Neural progenitor cell (in vitro differentiated cells): ENCODE measurements at regions not wholly inside any gene's neighbourhood (a gene's known extent, or its start where the extent isn't known, plus 50 kb on each side); places are given as distances from the start of the nearest gene placed in this dataset.

Source experiments
- DNase-seq: peaks from one replicate; pipeline ENCODE4 v3.0.0-alpha.2; 2016; ENCODE audit warnings: low spot score
- H2AFZ ChIP-seq: fragments of 200-600 bp; sonication (generic); replicated peaks from 2 replicates; pipeline ENCODE4 v1.6.1; 2016; ENCODE audit warnings: antibody characterized with exemption
- H3F3A ChIP-seq: fragments of 200-600 bp; sonication (generic); 2 replicates; pipeline ENCODE4 v1.6.1; 2016; ENCODE audit warnings: antibody characterized with exemption, low read depth
- H3K27ac ChIP-seq: fragments of 200-600 bp; sonication (generic); 2 replicates; pipeline ENCODE4 v1.5.1; 2016; ENCODE audit warnings: mild to moderate bottlenecking
- H3K27me3 ChIP-seq: fragments of 200-600 bp; sonication (generic); 2 replicates; pipeline ENCODE4 v1.6.1; 2016; ENCODE audit warnings: mild to moderate bottlenecking, moderate library complexity
- H3K36me3 ChIP-seq: fragments of 200-600 bp; sonication (generic); 2 replicates; pipeline ENCODE4 v1.5.1; 2016
- H3K4me1 ChIP-seq: fragments of 200-600 bp; sonication (generic); 2 replicates; pipeline ENCODE4 v1.6.1; 2016; ENCODE audit warnings: mixed run types
- H3K4me2 ChIP-seq: fragments of 200-600 bp; sonication (generic); 2 replicates; pipeline ENCODE4 v1.6.1; 2016
- H3K4me3 ChIP-seq: fragments of 200-600 bp; sonication (generic); 2 replicates; pipeline ENCODE4 v1.5.1; 2016
- H3K79me2 ChIP-seq: fragments of 200-600 bp; sonication (generic); 2 replicates; pipeline ENCODE4 v1.6.1; 2016; ENCODE audit warnings: low read depth
- H3K9ac ChIP-seq: fragments of 200-600 bp; sonication (generic); 2 replicates; pipeline ENCODE4 v1.6.1; 2016
- H3K9me3 ChIP-seq: fragments of 200-600 bp; sonication (generic); 2 replicates; pipeline ENCODE4 v1.5.1; 2016; ENCODE audit warnings: low read depth
- H4K20me1 ChIP-seq: fragments of 200-600 bp; sonication (generic); 2 replicates; pipeline ENCODE4 v1.6.1; 2016; ENCODE audit warnings: low read depth
- H3K27ac Mint-ChIP-seq: 3 replicates; pipeline ENCODE4 v1.8.0; 2021; ENCODE audit warnings: mixed read lengths
- H3K27me3 Mint-ChIP-seq: 2 replicates; pipeline ENCODE4 v1.8.0; 2022; ENCODE audit warnings: low read depth, mild to moderate bottlenecking, inconsistent platforms, moderate library complexity, mixed read lengths; ENCODE audit not compliant: insufficient read depth
- H3K36me3 Mint-ChIP-seq: 3 replicates; pipeline ENCODE4 v1.8.0; 2021; ENCODE audit warnings: mixed read lengths
- H3K4me1 Mint-ChIP-seq: 3 replicates; pipeline ENCODE4 v1.8.0; 2021; ENCODE audit warnings: mixed read lengths
- H3K4me3 Mint-ChIP-seq: 3 replicates; pipeline ENCODE4 v1.8.0; 2021; ENCODE audit warnings: mild to moderate bottlenecking, moderate library complexity, mixed read lengths
- H3K9me3 Mint-ChIP-seq: 3 replicates; pipeline ENCODE4 v1.8.0; 2020; ENCODE audit warnings: mixed read lengths
- EZH2 ChIP-seq: fragments of 200-600 bp; sonication (generic); IDR thresholded peaks from 2 replicates; pipeline ENCODE4 v1.6.1; 2017; ENCODE audit warnings: antibody characterized with exemption, mild to moderate bottlenecking, moderate library complexity
- EZH2phosphoT487 ChIP-seq: fragments of 200-600 bp; sonication (generic); IDR thresholded peaks from 2 replicates; pipeline ENCODE4 v1.6.1; 2017; ENCODE audit warnings: antibody characterized with exemption
- TF ChIP-seq, protein P1 (sequence below): fragments of 200-600 bp; sonication (generic); IDR thresholded peaks from 2 replicates; pipeline ENCODE4 v1.5.1; 2017; ENCODE audit warnings: antibody characterized with exemption, mild to moderate bottlenecking

DNA sequence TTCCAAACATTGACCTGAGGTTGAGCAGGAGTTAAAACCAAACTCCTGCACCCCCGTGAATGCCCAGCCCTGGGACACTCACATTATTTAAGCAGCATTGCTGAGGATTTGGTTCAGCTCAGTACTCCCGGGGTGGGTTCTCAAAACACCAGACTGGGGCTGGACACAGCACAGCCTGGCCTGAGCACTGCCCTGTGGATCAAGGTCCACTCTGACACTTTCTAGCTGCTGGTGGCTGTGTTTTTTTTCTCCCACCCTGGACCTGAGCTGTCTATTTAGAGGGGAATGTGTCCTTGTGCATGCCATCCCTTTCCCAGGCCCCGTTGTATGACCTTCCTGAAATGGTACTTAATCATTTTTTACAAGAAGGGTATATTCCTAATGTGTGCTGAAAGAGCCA, 94.7 kb upstream of the GJB6 start:
- Mint-ChIP-seq H3K9me3 (peaks cover 13% of the 10 kb centered on the region), H3K27me3 (peaks cover 5% of the 10 kb centered on the region), H3K4me1 (no peaks in the 10 kb centered on the region), H3K4me3 (no peak overlapping the region), H3K27ac (no peak overlapping the region), H3K36me3 (no peaks in the 10 kb centered on the region)
- Histone ChIP-seq H4K20me1 (no peaks in the 10 kb centered on the region), H3K9ac (no peak overlapping the region), H3K4me2 (no peak overlapping the region), H3K79me2 (no peaks in the 10 kb centered on the region), H3K27ac (no peak overlapping the region), H3K9me3 (no peaks in the 10 kb centered on the region), H2AFZ (no peak overlapping the region), H3K4me1 (no peaks in the 10 kb centered on the region), H3K27me3 (no peaks in the 10 kb centered on the region), H3K36me3 (no peaks in the 10 kb centered on the region), H3F3A (no peaks in the 10 kb centered on the region), H3K4me3 (no peak overlapping the region)
- TF ChIP-seq EZH2phosphoT487 (no peak), EZH2 (no peak)
- TF ChIP-seq, protein P1, sequence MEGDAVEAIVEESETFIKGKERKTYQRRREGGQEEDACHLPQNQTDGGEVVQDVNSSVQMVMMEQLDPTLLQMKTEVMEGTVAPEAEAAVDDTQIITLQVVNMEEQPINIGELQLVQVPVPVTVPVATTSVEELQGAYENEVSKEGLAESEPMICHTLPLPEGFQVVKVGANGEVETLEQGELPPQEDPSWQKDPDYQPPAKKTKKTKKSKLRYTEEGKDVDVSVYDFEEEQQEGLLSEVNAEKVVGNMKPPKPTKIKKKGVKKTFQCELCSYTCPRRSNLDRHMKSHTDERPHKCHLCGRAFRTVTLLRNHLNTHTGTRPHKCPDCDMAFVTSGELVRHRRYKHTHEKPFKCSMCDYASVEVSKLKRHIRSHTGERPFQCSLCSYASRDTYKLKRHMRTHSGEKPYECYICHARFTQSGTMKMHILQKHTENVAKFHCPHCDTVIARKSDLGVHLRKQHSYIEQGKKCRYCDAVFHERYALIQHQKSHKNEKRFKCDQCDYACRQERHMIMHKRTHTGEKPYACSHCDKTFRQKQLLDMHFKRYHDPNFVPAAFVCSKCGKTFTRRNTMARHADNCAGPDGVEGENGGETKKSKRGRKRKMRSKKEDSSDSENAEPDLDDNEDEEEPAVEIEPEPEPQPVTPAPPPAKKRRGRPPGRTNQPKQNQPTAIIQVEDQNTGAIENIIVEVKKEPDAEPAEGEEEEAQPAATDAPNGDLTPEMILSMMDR: no peak
- DNase-seq: no peak

DNA sequence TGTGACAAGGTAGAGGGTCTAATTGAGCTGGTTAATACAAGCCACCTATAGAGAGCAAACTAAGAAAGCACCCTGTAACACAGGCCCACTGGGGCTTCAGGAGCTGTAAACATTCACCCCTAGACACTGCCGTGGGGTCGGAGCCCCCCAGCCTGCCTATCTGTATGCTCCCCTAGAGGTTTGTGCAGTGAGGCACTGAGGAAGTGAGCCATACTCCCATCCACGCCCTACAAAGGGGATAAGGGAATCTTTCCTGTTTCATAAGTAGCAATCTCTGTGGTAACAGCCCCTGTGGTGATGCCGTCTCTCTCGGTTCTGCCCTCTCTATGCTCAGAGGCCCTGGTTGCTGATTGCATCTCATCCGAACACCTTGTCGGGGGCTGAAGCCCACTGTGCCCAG, 94.2 kb upstream of the GJB6 start:
- Histone ChIP-seq H3F3A (no peaks in the 10 kb centered on the region), H3K9ac (no peak overlapping the region), H3K4me3 (no peak overlapping the region), H3K36me3 (no peaks in the 10 kb centered on the region), H2AFZ (no peak overlapping the region), H3K27ac (no peak overlapping the region), H4K20me1 (no peaks in the 10 kb centered on the region), H3K4me1 (no peaks in the 10 kb centered on the region), H3K79me2 (no peaks in the 10 kb centered on the region), H3K9me3 (no peaks in the 10 kb centered on the region), H3K27me3 (no peaks in the 10 kb centered on the region), H3K4me2 (no peak overlapping the region)
- Mint-ChIP-seq H3K36me3 (no peaks in the 10 kb centered on the region), H3K27ac (no peak overlapping the region), H3K4me1 (no peaks in the 10 kb centered on the region), H3K27me3 (peaks cover 7% of the 10 kb centered on the region), H3K9me3 (peaks cover 13% of the 10 kb centered on the region), H3K4me3 (no peak overlapping the region)
- TF ChIP-seq EZH2 (no peak), EZH2phosphoT487 (no peak)
- TF ChIP-seq, protein P1: no peak
- DNase-seq: no peak

DNA sequence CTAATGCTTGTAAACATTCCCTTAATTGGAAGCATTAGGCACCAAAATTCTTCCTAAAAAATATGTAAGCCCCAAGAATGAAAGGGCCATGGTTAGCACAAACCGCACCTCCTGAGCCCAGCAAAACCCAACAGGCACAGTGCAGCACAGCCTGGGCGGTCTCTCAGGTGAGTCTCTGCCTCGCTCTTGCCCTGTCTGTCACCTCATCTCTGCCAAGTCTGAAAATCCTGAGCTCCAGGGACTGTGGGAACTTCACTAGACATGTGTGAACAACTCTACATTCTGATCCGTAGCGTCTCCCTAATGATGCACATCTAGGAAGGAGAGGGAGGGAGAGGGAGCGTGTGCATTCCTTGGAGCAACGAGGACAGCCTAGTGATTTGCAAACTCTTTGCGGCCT, 88.8 kb upstream of the GJB6 start:
- Histone ChIP-seq H3K79me2 (no peaks in the 10 kb centered on the region), H3K9me3 (no peaks in the 10 kb centered on the region), H3K27me3 (no peaks in the 10 kb centered on the region), H3K9ac (no peak overlapping the region), H3K4me3 (no peak overlapping the region), H3K36me3 (no peaks in the 10 kb centered on the region), H3F3A (no peaks in the 10 kb centered on the region), H3K27ac (no peak overlapping the region), H3K4me1 (no peaks in the 10 kb centered on the region), H4K20me1 (no peaks in the 10 kb centered on the region), H2AFZ (no peak overlapping the region), H3K4me2 (no peak overlapping the region)
- no peak overlapping the region for H3K27ac Mint-ChIP-seq
- H3K4me1 Mint-ChIP-seq: no peaks in the 10 kb centered on the region
- no peak for DNase-seq
- no peaks in the 10 kb centered on the region for H3K36me3 Mint-ChIP-seq
- H3K4me3 Mint-ChIP-seq: no peak overlapping the region
- H3K9me3 Mint-ChIP-seq: peaks cover 11% of the 10 kb centered on the region
- no peak for TF ChIP-seq EZH2phosphoT487
- TF ChIP-seq, protein P1: no peak
- no peak for TF ChIP-seq EZH2
- H3K27me3 Mint-ChIP-seq: peaks cover 11% of the 10 kb centered on the region

DNA sequence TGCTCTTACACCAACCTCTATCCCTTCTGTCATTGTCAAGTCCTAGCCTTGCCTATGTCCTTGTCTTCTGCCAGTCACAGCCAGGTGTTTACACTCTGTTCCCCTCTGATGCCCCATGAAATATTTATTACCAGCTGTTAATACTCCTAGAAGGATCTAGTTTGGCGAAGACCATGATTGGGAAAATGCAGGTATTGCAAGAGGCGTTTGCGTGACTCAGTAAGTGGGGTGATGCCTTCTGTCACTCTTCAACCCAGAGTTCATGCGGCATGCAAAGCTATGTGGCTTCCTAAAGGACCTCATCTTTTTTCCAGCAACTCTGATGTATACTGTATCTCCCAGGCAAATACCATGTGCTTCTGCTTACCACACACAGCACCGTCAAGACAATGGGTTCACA, 81.8 kb upstream of the GJB6 start:
- Histone ChIP-seq H3K4me2 (no peak overlapping the region), H3K9ac (no peak overlapping the region), H3F3A (no peaks in the 10 kb centered on the region), H2AFZ (no peak overlapping the region), H3K27ac (no peak overlapping the region), H3K36me3 (no peaks in the 10 kb centered on the region), H3K27me3 (no peaks in the 10 kb centered on the region), H3K9me3 (no peaks in the 10 kb centered on the region), H4K20me1 (no peaks in the 10 kb centered on the region), H3K4me1 (no peaks in the 10 kb centered on the region), H3K79me2 (no peaks in the 10 kb centered on the region), H3K4me3 (no peak overlapping the region)
- Mint-ChIP-seq H3K36me3 (no peaks in the 10 kb centered on the region), H3K27me3 (peaks cover 3% of the 10 kb centered on the region), H3K9me3 (no peaks in the 10 kb centered on the region), H3K27ac (no peak overlapping the region), H3K4me3 (no peak overlapping the region), H3K4me1 (no peaks in the 10 kb centered on the region)
- DNase-seq: no peak
- TF ChIP-seq EZH2phosphoT487: no peak
